SK-N-MC (cell line): ENCODE measurements at regions not wholly inside any gene's neighbourhood (a gene's known extent, or its start where the extent isn't known, plus 50 kb on each side); places are given as distances from the start of the nearest gene placed in this dataset.

Experiments
- DNase-seq: peaks from one replicate; pipeline ENCODE4 v3.0.0-alpha.2; 2011; ENCODE audit warnings: low read depth, low spot score
- H3K27ac ChIP-seq: fragments of 200-600 bp; sonication (generic); 2 replicates; pipeline ENCODE4 v1.5.1; 2016; ENCODE audit warnings: mixed run types
- H3K36me3 ChIP-seq: fragments of 200-600 bp; sonication (generic); 2 replicates; pipeline ENCODE4 v1.6.1; 2017; ENCODE audit warnings: antibody characterized with exemption, low read length, mixed read lengths; ENCODE audit not compliant: insufficient read depth
- H3K4me3 ChIP-seq: fragments of 200-600 bp; sonication (generic); 2 replicates; pipeline ENCODE4 v1.5.1; 2016
- H3K9ac ChIP-seq: fragments of 200-600 bp; sonication (generic); 2 replicates; pipeline ENCODE4 v1.8.0; 2017; ENCODE audit warnings: mixed run types, mixed read lengths; ENCODE audit not compliant: insufficient read length
- H3K9me3 ChIP-seq: fragments of 200-600 bp; sonication (generic); 2 replicates; pipeline ENCODE4 v1.6.1; 2017; ENCODE audit warnings: low read depth, mild to moderate bottlenecking, antibody characterized with exemption, low read length, moderate library complexity, mixed read lengths
- EZH2 ChIP-seq: fragments of 200-600 bp; sonication (generic); IDR thresholded peaks from one replicate; pipeline ENCODE4 v1.6.1; 2017; ENCODE audit warnings: antibody characterized with exemption
- FOXP2 ChIP-seq: optimal IDR thresholded peaks from 2 replicates; pipeline ENCODE3; 2011; ENCODE audit warnings: mild to moderate bottlenecking, moderate library complexity; ENCODE audit not compliant: insufficient read depth; ENCODE audit errors: extremely low read length, control extremely low read depth
- POLR2AphosphoS5 ChIP-seq: IDR thresholded peaks from 2 replicates; pipeline ENCODE4 v1.6.1; 2012; ENCODE audit warnings: mild to moderate bottlenecking, low read depth, low read length, borderline replicate concordance

GRCh38 chr4:54572152-54572542 is 85.6 kb upstream of the KIT start:
- Histone ChIP-seq H3K27ac (no peak overlapping the region), H3K36me3 (no peaks in the 10 kb centered on the region), H3K9ac (no peak overlapping the region), H3K4me3 (no peak overlapping the region), H3K9me3 (no peaks in the 10 kb centered on the region)
- no peak for TF ChIP-seq FOXP2
- no peak for TF ChIP-seq POLR2AphosphoS5
- TF ChIP-seq EZH2 = no peak
- no peak for DNase-seq

DNA sequence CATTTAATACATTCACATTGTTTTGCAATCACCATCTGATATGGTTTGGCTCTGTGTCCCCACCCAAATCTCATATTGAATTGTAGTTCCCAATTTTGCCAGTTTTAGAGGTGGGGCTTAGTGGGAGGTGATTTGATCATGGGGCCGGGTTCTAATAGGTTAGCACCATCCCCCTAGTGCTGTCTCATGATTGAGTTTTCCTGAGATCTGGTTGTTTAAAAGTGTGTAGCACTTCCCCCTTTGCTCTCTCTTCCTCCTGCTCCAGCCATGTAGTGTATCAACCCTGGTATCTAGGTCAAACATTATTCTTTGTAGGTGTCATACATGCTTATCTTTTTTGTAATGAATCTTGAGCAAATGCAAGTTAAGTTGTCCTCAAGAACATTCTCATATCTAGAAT is 83.3 kb upstream of the KIT start:
- no peak overlapping the region for H3K9ac ChIP-seq
- H3K9me3 ChIP-seq = no peaks in the 10 kb centered on the region
- TF ChIP-seq EZH2 (no peak), POLR2AphosphoS5 (no peak), FOXP2 (no peak)
- no peak for DNase-seq
- no peak overlapping the region for H3K27ac ChIP-seq
- H3K36me3 ChIP-seq = no peaks in the 10 kb centered on the region
- no peak overlapping the region for H3K4me3 ChIP-seq

GRCh38 chr4:54575919-54576318 is 81.8 kb upstream of the KIT start:
- Histone ChIP-seq H3K9me3 (no peaks in the 10 kb centered on the region), H3K36me3 (no peaks in the 10 kb centered on the region), H3K27ac (no peak overlapping the region), H3K4me3 (no peak overlapping the region), H3K9ac (no peak overlapping the region)
- no peak for DNase-seq
- TF ChIP-seq EZH2 = no peak

- DNase-seq = no peak
- H3K4me3 ChIP-seq = no peak overlapping the region
- H3K9me3 ChIP-seq = no peaks in the 10 kb centered on the region
- H3K27ac ChIP-seq = no peak overlapping the region
- TF ChIP-seq EZH2 (no peak), FOXP2 (no peak), POLR2AphosphoS5 (no peak)
- H3K36me3 ChIP-seq = no peaks in the 10 kb centered on the region
- H3K9ac ChIP-seq = no peak overlapping the region
Measured at GRCh38 chr4:54581807-54582206, 76.0 kb upstream of the KIT start.

DNA sequence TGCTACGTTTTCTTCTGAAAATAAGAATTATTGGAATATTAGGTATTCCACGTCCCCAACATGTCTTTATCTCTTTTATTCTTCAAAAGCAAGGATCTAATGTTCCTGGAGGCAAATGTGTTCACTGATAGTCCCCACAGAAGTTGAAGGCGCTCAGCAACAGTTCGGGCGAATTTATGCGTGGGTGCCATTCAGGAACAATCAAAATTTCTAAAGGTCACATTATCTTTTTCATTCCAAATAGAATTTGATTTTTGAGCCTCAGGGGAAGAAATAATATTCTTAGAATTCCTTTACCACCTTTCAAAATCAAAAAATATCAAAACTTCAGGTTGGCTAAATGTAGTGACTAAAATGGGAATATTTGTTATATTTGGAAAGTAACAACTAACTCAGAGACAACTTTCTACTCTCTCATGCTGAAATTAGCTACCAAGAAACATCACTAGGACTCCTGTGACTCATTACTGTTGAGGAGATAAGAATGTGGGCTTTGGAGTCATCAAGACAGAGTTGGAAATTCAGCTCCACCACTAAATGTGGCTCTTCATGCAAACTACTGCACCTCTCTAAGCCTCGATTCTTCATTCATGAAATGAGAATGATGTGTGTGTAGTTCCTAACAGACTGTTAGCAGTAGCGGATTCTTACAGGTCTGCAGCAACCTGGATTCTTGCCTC is 72.3 kb upstream of the KIT start:
- no peak for TF ChIP-seq POLR2AphosphoS5
- no peak for TF ChIP-seq FOXP2
- TF ChIP-seq EZH2 = no peak
- no peak for DNase-seq
- no peak overlapping the region for H3K9ac ChIP-seq
- H3K4me3 ChIP-seq = no peak overlapping the region
- no peaks in the 10 kb centered on the region for H3K36me3 ChIP-seq
- H3K27ac ChIP-seq = no peak overlapping the region
- no peaks in the 10 kb centered on the region for H3K9me3 ChIP-seq

DNA sequence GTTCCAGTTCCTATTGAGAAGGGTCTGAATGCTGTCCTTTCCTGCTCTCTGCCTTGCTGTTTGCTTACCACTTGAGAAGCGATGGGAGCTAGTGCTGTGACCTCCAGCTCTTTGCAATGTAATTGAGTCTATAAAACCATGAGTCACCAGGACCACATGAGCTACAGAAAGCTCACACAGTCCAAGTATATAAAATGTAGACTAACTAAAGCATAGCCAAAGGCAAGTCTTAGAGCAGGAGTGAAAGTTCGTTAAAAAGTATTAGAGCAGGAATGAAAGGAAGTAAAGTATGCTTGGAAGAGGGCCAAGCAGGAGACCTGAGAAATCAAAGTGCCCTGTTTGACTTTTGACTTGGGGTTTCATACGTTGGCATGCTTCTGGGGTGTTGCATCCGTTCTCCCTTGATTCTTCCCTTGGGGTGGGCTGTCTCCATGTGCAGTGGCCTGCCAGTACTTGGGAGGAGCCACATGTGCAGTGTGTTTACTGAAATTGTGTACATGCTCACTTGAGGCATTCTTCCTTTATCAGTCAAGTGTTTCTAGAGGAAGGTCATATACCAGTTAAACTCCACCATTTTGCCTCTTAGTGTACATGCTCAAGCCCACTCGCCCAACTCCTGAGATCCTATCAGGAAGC is 71.3 kb upstream of the KIT start:
- Histone ChIP-seq H3K4me3 (no peak overlapping the region), H3K27ac (no peak overlapping the region), H3K36me3 (no peaks in the 10 kb centered on the region), H3K9me3 (no peaks in the 10 kb centered on the region), H3K9ac (no peak overlapping the region)
- DNase-seq = peak; percentile 2
- TF ChIP-seq FOXP2 (no peak), POLR2AphosphoS5 (no peak), EZH2 (no peak)

DNA sequence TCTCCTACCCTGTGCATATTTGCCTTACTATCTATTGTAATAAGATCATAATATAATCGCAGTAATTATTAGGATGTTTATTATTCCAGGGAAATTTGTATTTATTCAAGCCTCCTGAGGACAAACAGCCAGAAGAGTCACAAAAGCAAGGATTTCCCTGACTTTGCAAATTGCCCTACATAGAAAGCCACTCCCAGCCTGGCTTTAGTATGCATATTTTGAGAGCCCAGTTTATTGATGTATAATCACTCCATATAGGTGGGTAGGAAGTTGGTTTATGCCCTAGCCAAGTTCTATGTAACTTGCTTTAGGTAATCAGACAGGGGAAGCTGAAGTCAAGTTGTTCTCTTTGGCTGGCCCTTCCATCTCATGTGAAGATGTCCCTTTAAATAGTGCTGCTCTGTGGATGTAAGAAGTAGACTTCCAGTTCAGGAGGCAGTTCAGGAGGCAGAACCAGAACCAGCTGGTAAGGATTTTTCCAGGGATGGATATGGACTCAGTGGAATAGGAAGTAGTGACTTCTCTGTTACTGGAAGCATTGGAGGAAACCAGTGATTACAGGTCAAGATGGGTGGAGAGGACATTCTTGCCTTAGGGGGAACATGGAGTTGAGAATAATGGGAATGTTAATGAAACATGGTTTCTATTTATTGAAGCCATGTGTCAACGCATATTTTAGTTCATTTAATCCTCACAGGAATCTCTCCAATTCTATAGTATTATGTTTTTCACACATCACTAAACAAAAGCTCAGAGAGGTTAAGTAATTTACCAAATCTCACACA is 70.5 kb upstream of the KIT start:
- H3K36me3 ChIP-seq = no peaks in the 10 kb centered on the region
- no peaks in the 10 kb centered on the region for H3K9me3 ChIP-seq
- DNase-seq = no peak
- H3K4me3 ChIP-seq = no peak overlapping the region
- no peak overlapping the region for H3K27ac ChIP-seq
- no peak overlapping the region for H3K9ac ChIP-seq
- TF ChIP-seq POLR2AphosphoS5 = no peak

DNA sequence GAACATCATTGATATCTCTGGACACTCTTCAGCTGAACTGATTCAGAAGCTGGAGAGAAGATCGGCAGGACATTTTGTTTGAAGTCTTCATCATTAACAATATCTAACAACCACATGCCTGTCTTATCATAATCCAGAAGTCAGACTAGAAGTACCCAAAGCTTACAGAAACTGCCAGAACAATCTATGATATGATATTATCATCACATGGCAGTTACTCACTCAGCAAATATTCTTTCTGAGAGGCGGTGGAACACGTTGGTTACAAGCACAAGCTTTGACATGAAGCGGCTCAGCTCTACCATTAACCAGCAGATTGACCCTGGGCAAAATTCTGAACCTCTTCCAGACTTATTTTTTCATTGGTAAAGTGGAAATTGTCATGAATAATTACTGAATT is 69.4 kb upstream of the KIT start:
- no peak for DNase-seq
- H3K4me3 ChIP-seq = no peak overlapping the region
- H3K9me3 ChIP-seq = no peaks in the 10 kb centered on the region
- no peak overlapping the region for H3K9ac ChIP-seq
- TF ChIP-seq POLR2AphosphoS5 (no peak), FOXP2 (no peak), EZH2 (no peak)
- no peaks in the 10 kb centered on the region for H3K36me3 ChIP-seq
- H3K27ac ChIP-seq = no peak overlapping the region

GRCh38 chr4:54589586-54589985 is 68.2 kb upstream of the KIT start:
- TF ChIP-seq POLR2AphosphoS5 (no peak), FOXP2 (no peak), EZH2 (no peak)
- Histone ChIP-seq H3K36me3 (no peaks in the 10 kb centered on the region), H3K27ac (no peak overlapping the region), H3K9ac (no peak overlapping the region), H3K4me3 (no peak overlapping the region), H3K9me3 (no peaks in the 10 kb centered on the region)
- no peak for DNase-seq
